Suppressor macrophage treated with lipopolysaccharide for 1 hour (primary cell): ENCODE measurements at regions not wholly inside any gene's neighbourhood (a gene's known extent, or its start where the extent isn't known, plus 50 kb on each side); places are given as distances from the start of the nearest gene placed in this dataset.

Experiments used
- DNase-seq, 3 donors: peaks; one replicate each; pipeline ENCODE4 v3.0.0-alpha.2; 2020 to 2022

DNA sequence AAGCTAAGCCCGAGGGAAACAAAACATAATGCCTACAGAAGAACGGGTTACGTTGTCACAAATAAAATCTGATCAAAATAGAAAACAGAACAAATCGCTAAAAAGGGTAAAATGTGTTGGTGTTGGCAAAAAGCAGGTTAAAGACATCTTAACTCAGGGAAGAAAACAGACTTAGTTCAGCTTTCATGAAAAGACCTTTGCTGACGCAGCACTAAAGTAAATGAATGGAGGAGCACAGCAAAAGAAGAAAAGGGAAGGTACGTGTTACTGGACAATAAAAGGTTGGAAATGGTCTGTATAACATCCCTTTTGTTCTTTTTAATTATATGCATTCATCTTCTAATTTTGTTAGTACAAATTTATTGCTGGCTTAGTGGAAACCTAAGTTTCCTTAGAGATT lies 117.4 kb upstream of the DSEL start:
- DNase-seq: no peak

GRCh38 chr18:67621906-67622305 lies 105.4 kb upstream of the DSEL start:
- no peak for DNase-seq

- no peak for DNase-seq
Measured at GRCh38 chr18:67621049-67621713, 104.7 kb upstream of the DSEL start.

DNA sequence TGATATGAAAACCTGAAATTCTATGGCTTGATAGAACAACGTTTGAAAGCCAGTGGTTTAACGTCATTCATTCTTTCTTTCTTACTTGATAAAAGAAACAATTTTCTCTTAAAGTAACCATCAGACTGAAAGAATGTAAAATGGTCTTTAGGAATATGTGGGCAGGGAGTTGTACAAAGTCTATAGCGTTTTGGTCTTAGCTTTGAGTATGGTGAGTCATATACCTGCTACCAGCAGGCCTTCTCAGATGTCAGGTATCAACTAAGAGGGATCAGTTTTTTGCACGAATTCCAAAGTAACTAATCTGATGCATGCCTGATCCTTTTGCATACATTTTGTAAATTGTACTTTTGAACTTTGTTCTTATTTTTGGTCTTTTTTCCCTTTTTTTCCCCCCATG lies 101.5 kb upstream of the DSEL start:
- no peak for DNase-seq

- DNase-seq: no peak
Measured at GRCh38 chr18:67615876-67616275, 99.4 kb upstream of the DSEL start.

DNA sequence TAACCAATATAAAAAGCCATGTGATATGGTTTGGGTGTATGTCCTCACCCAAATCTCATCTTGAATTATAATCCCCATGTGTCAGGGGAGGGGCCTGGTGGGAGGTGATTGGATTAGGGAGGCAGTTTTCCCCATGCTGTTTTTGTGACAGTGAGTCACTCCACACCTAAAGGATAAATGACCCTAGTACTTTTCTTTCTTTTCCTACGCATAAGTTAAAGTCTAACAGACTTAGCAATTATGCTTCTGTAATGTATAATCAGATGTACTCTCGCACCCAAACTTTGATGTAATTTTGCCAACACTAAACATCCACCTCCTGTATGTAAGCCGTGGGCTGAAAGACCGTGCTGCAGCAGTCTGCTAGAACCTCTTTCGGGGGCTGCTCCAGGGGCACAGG lies 97.2 kb upstream of the DSEL start:
- DNase-seq: no peak

- DNase-seq: no peak
Measured at GRCh38 chr18:67612281-67612680, 95.8 kb upstream of the DSEL start.

- DNase-seq: no peak
Measured at GRCh38 chr18:67608615-67609273, 92.2 kb upstream of the DSEL start.

DNA sequence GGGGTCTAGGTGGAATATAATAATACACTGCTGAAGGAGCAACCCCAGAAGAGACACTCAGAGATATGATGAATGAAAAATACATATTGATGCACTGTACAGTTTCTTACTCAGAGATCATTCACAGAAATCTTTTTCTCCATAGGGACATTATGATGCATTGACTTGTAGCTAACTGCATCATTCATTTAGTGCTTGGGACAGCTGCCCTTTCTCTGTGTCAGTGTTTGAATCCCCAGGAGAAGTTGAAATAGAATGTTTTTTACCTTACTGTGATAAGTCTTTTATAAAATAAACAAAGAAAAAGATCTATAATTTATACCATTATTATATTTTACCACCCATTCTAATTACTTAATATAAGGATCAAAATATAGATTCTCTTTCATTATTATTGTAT lies 91.7 kb upstream of the DSEL start:
- DNase-seq: no peak

DNA sequence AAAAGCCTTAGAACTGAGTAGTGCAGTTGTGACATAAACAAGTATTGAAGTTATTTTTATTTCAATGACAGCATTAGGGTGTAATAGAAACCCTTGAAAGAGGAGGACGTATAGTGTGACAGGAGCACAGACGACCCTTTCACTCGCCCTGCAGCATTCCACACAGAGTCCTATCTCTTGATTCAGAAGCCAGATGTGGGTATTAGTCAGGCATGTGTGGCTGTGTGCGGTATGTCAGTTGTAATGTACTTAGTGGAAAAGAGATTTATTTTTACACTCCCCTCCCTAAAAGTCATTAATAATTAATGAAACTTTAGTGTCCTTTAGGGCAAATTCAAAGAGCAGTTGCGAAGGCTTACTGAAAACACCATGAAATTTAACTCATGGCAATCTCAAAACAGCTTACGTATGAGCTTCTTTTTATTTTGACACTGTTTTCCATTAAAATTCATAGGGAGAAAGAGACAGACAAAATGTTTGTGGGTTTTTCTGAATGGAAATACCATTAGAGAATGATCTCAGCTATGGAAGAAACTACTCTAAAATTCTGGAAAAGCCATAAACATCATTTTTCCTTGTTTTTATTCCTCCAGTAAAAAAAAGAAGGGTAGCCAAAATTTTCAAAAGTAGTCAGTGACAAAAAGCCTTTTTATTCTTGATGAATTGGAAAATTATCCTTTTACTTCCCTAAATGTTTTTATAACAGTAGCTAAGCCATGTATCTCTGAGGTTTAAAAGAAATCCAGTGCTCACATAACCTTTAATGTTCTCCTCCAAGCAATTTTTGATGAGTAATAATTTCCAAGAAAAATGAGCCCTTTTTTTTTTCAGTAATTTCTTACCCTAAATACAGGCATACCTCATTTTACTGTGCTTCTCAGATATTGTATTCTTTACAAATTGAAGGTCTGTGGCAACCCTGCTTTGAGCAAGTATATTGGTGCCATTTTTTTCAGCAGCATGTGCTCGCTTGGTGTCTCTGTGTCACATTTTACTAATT lies 84.0 kb upstream of the DSEL start:
- no peak for DNase-seq

- DNase-seq: no peak
Measured at GRCh38 chr18:67599277-67599676, 82.8 kb upstream of the DSEL start.

GRCh38 chr18:67597759-67598158 lies 81.2 kb upstream of the DSEL start:
- no peak for DNase-seq

- no peak for DNase-seq
Measured at GRCh38 chr18:67596003-67596402, 79.5 kb upstream of the DSEL start.

- DNase-seq: no peak
Measured at GRCh38 chr18:67590571-67591141, 74.1 kb upstream of the DSEL start.

DNA sequence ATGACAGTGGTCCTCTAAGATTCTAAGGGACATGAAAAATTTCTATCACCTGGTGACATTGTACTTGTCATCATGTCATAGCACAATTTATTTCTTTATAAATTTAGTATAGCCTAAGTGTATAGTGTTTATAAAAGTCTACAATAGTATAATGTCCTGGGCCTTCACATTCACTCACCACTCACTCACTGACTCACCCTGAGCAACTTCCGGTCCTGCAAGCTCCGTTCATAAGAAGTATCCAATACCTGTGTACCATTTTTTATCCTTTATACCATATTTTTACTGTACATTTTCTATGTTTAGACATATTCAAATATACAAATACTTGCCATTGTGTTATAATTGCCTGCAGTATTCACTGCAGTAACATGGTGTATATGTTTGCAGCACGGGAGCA lies 72.8 kb upstream of the DSEL start:
- no peak for DNase-seq

- no peak for DNase-seq
Measured at GRCh38 chr18:67586101-67586500, 69.6 kb upstream of the DSEL start.

DNA sequence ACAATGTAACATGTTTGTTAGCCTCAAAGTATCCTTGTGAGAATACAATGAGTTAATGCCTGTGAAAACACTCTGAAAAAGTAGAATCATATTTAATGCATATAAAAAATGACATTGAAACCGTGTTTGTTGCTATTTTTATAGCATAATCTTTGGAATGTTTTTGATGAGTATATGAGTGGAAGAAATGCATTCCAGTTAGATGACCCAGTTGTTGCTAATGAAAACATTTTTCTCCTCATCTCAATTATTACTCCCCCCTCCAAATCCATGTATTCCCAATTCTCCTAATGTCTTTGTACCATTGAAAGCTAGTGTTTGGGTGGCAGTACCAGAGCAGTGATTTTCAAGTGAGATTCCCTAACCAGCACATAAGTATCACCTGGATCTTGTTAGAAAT lies 67.1 kb upstream of the DSEL start:
- no peak for DNase-seq

DNA sequence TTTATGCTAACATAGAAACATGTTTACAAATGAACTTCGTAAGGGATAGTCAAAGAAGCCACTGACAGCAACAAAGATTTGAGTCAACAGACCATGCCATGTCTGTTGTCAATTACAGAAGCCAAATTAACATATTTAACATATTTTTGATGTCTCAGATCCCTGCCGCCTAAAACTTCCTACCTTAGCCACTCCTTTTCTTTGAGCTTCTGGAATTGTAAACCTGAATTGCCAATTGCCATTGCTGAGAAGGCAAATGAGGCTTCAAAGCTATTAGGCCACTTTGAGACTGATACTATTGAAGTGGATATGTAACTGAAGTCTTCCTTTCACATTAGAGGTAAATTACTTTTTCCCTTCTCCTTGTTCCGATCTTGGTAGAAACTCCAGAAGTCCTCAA lies 66.0 kb upstream of the DSEL start:
- no peak for DNase-seq

DNA sequence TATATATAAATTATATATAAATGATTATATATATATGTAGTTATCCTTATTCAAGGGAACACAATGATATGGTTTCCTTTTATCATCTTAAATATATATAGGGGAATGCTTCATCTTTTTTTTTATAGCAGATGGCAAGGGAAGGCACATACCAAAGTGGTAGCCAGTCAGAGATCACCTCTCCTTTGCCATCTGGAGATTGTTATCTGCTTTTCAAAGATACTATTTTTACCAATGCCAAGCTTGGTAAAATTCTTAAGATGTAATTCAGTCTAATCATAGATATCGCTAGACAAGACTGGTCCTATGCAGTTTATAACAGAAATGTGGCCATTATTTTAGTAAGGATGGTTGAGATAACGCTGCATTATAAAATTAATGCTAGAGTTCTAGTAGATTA lies 64.7 kb upstream of the DSEL start:
- DNase-seq: no peak

GRCh38 chr18:67577386-67577785 lies 60.9 kb upstream of the DSEL start:
- DNase-seq: no peak

DNA sequence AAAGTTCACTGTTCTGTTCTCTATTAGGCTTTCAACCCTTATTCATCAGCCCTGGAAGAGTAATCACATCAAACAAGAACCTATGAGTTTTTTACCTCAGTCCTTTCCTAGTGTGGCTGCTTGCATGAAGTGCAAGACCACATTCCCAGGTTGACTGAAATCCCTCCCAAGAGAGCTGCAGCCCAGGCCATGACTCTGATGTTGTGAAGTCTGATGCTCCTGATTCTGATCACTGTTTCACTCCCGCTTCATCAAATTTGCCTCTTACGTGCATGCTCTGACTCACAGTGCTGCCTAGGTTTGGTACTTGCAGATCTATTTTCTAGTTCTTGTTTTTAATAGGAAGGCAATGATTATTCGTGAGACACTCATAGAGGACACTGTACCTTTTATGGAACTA lies 58.2 kb upstream of the DSEL start:
- no peak for DNase-seq

GRCh38 chr18:67568166-67568565 lies 51.6 kb upstream of the DSEL start:
- DNase-seq: no peak
